ENCODE measurements at regions not wholly inside any gene's neighbourhood (a gene's known extent, or its start where the extent isn't known, plus 50 kb on each side); places are given as distances from the start of the nearest gene placed in this dataset.

- no peak for TF ChIP-seq CTCF (conservative IDR thresholded peaks at IDR 0.05 in 1 of 2, IDR thresholded peaks at IDR 0.05 in 1 of 2; ENCODE audit: extremely low read depth in 1 of 2, insufficient read depth in 1 of 2, low read depth in 1 of 2, low read length in 2 of 2)
- TF ChIP-seq EZH2 (IDR thresholded peaks at IDR 0.05; ENCODE audit: borderline replicate concordance, low read length) = no peak
These were observed 133.6 kb upstream of the VRK1 start for GRCh38 chr14:96663491-96664067.

Data from mammary epithelial cell (primary cell).